Neural cell (in vitro differentiated cells): ENCODE measurements at regions not wholly inside any gene's neighbourhood (a gene's known extent, or its start where the extent isn't known, plus 50 kb on each side); places are given as distances from the start of the nearest gene placed in this dataset.

Source experiments
- H2AFZ ChIP-seq: fragments of 200-600, 300-800 bp; sonication (generic), shearing (Covaris generic); 2 replicates; pipeline ENCODE4 v1.6.0; 2014; ENCODE audit warnings: low read depth, mild to moderate bottlenecking, antibody characterized with exemption, low read length, moderate library complexity
- H3F3A ChIP-seq: fragments of 200-600 bp; shearing (Covaris generic); 2 replicates; pipeline ENCODE4 v1.6.1; 2016; ENCODE audit warnings: mild to moderate bottlenecking, moderate library complexity, mixed read lengths, antibody characterized with exemption, low read length; ENCODE audit not compliant: insufficient read depth, poor library complexity, severe bottlenecking
- H3K27ac ChIP-seq: fragments of 200-600, 300-800 bp; sonication (generic), shearing (Covaris generic); 2 replicates; pipeline ENCODE4 v1.5.1; 2014; ENCODE audit warnings: mild to moderate bottlenecking, low read length, moderate library complexity
- H3K27me3 ChIP-seq: fragments of 300-800, 200-600 bp; sonication (generic), shearing (Covaris generic); 2 replicates; pipeline ENCODE4 v1.6.0; 2014; ENCODE audit warnings: mild to moderate bottlenecking, low read depth, low read length, moderate library complexity; ENCODE audit not compliant: insufficient read depth
- H3K36me3 ChIP-seq: fragments of 300-800, 200-600 bp; sonication (generic), shearing (Covaris generic); 2 replicates; pipeline ENCODE4 v1.5.1; 2014; ENCODE audit warnings: mild to moderate bottlenecking, antibody characterized with exemption, low read length, moderate library complexity; ENCODE audit not compliant: insufficient read depth
- H3K4me2 ChIP-seq: fragments of 300-800, 200-600 bp; sonication (generic), shearing (Covaris generic); 2 replicates; pipeline ENCODE4 v1.6.0; 2014; ENCODE audit warnings: mild to moderate bottlenecking, low read length
- H3K4me3 ChIP-seq: fragments of 300-800, 200-600 bp; sonication (generic), shearing (Covaris generic); 2 replicates; pipeline ENCODE4 v1.5.1; 2014; ENCODE audit warnings: mild to moderate bottlenecking, low read length, moderate library complexity
- H3K79me2 ChIP-seq: fragments of 200-600 bp; shearing (Covaris generic); replicated peaks from 2 replicates; pipeline ENCODE4 v1.6.0; 2014; ENCODE audit warnings: mild to moderate bottlenecking, low read length, moderate library complexity; ENCODE audit not compliant: insufficient read depth
- H3K9ac ChIP-seq: fragments of 300-800, 200-600 bp; sonication (generic), shearing (Covaris generic); 2 replicates; pipeline ENCODE4 v1.6.1; 2016; ENCODE audit warnings: mild to moderate bottlenecking, low read length, mixed read lengths
- H3K9me2 ChIP-seq: fragments of 200-600 bp; shearing (Covaris generic); 2 replicates; pipeline ENCODE4 v1.6.1; 2016; ENCODE audit warnings: mild to moderate bottlenecking, low read length, mixed read lengths; ENCODE audit not compliant: insufficient read depth
- H3K9me3 ChIP-seq: fragments of 200-600, 300-800 bp; sonication (generic), shearing (Covaris generic); 2 replicates; pipeline ENCODE4 v1.6.1; 2016; ENCODE audit warnings: mild to moderate bottlenecking, mixed run types, low read length, moderate library complexity, mixed read lengths
- H4K20me1 ChIP-seq: fragments of 200-600 bp; shearing (Covaris generic); 2 replicates; pipeline ENCODE4 v1.6.1; 2016; ENCODE audit warnings: mild to moderate bottlenecking, mixed run types; ENCODE audit not compliant: insufficient read depth
- CTCF ChIP-seq: fragments of 450-650 bp; IDR thresholded peaks from 2 replicates; pipeline ENCODE4 v1.5.1; 2014; ENCODE audit warnings: antibody characterized with exemption, mild to moderate bottlenecking, moderate library complexity; ENCODE audit not compliant: poor library complexity, severe bottlenecking
- EP300 ChIP-seq: fragments of 450-650 bp; conservative IDR thresholded peaks from 2 replicates; pipeline ENCODE4 v1.6.1; 2014; ENCODE audit warnings: antibody characterized with exemption, mild to moderate bottlenecking, moderate library complexity; ENCODE audit not compliant: poor library complexity, severe bottlenecking
- EZH2 ChIP-seq: fragments of 200-600, 300-800 bp; shearing (Covaris generic), sonication (generic); IDR thresholded peaks from 2 replicates; pipeline ENCODE4 v1.6.1; 2014; ENCODE audit warnings: antibody characterized with exemption, low read length, borderline replicate concordance, mild to moderate bottlenecking; ENCODE audit not compliant: insufficient read depth, poor library complexity, severe bottlenecking
- MXI1 ChIP-seq: fragments of 450-650 bp; conservative IDR thresholded peaks from 2 replicates; pipeline ENCODE4 v1.6.1; 2014; ENCODE audit warnings: antibody characterized with exemption, mild to moderate bottlenecking; ENCODE audit not compliant: poor library complexity, severe bottlenecking
- POLR2AphosphoS5 ChIP-seq: IDR thresholded peaks from 2 replicates; pipeline ENCODE4 v1.6.1; 2012
- RAD21 ChIP-seq: fragments of 450-650 bp; conservative IDR thresholded peaks from 2 replicates; pipeline ENCODE4 v1.6.1; 2014; ENCODE audit warnings: antibody characterized with exemption, mild to moderate bottlenecking, moderate library complexity
- REST ChIP-seq: IDR thresholded peaks from 2 replicates; pipeline ENCODE4 v1.6.1; 2012; ENCODE audit warnings: borderline replicate concordance
- SMC3 ChIP-seq: fragments of 450-650 bp; conservative IDR thresholded peaks from 2 replicates; pipeline ENCODE4 v1.6.1; 2014; ENCODE audit warnings: antibody characterized with exemption, mild to moderate bottlenecking, moderate library complexity; ENCODE audit not compliant: poor library complexity
- TAF1 ChIP-seq: IDR thresholded peaks from 2 replicates; pipeline ENCODE4 v1.6.1; 2012; ENCODE audit warnings: low read depth

- Histone ChIP-seq H3F3A (no peaks in the 10 kb centered on the region), H3K9ac (no peak overlapping the region), H4K20me1 (no peaks in the 10 kb centered on the region), H3K9me3 (no peaks in the 10 kb centered on the region), H3K4me3 (no peak overlapping the region), H3K79me2 (no peaks in the 10 kb centered on the region), H3K27me3 (no peaks in the 10 kb centered on the region), H3K4me2 (no peak overlapping the region), H3K36me3 (no peaks in the 10 kb centered on the region), H2AFZ (no peak overlapping the region), H3K9me2 (no peaks in the 10 kb centered on the region), H3K27ac (no peak overlapping the region)
- TF ChIP-seq SMC3, result no peak
- TF ChIP-seq MXI1, result no peak
- TF ChIP-seq TAF1, result no peak
- no peak for TF ChIP-seq POLR2AphosphoS5
- TF ChIP-seq EP300, result no peak
- TF ChIP-seq RAD21, result no peak
- TF ChIP-seq CTCF, result no peak
- TF ChIP-seq REST, result no peak
- no peak for TF ChIP-seq EZH2
These were observed 119.0 kb upstream of the TNR start for GRCh38 chr1:175862408-175862807.

- H3K27ac ChIP-seq, result no peak overlapping the region
- TF ChIP-seq EZH2 (no peak), RAD21 (no peak), MXI1 (no peak), SMC3 (no peak)
- no peaks in the 10 kb centered on the region for H3K9me3 ChIP-seq
- no peaks in the 10 kb centered on the region for H3F3A ChIP-seq
- H3K36me3 ChIP-seq, result no peaks in the 10 kb centered on the region
- H2AFZ ChIP-seq, result no peak overlapping the region
- no peak overlapping the region for H3K9ac ChIP-seq
- no peaks in the 10 kb centered on the region for H3K27me3 ChIP-seq
- no peaks in the 10 kb centered on the region for H4K20me1 ChIP-seq
- no peak overlapping the region for H3K4me2 ChIP-seq
- no peaks in the 10 kb centered on the region for H3K79me2 ChIP-seq
- no peaks in the 10 kb centered on the region for H3K9me2 ChIP-seq
- H3K4me3 ChIP-seq, result no peak overlapping the region
These were observed 118.4 kb upstream of the TNR start for GRCh38 chr1:175861626-175862367.
